Central memory CD4-positive, alpha-beta T cell (primary cell): ENCODE measurements at regions not wholly inside any gene's neighbourhood (a gene's known extent, or its start where the extent isn't known, plus 50 kb on each side); places are given as distances from the start of the nearest gene placed in this dataset.

Source experiments
- DNase-seq: peaks from one replicate; pipeline ENCODE4 v3.0.0; 2022

DNA sequence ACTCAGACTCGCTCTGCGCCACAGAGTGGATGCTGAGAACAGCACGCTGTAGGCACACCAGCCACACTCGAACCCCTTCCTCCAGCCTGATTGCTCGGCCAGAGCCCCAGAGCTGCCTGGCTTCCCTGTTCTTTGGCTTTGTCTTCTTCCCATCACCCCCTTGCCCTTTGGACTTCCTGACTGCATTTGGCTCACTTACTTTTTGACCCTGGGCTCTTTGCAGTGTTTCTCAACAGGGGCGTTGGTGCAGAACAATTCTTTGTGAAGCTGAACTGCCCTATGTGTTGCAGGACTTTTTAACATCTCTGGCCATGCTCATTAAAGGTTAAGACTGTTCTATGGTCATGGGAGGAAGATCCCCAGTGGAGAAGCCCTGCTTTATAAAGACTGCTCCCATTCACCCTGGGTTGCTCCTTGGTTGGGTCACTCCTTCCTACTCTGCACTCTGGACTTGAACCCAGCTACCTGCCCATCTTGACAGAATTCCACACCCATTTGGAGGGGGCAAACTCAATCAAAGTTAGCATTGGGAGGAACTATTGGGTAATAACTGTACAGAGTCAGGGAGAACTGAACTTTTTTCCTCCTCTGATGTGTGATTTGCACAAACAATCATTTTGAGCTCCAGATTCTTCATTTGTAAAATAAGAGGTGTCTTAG lies 127.7 kb upstream of the PLEKHG7 start:
- DNase-seq, result no peak

DNA sequence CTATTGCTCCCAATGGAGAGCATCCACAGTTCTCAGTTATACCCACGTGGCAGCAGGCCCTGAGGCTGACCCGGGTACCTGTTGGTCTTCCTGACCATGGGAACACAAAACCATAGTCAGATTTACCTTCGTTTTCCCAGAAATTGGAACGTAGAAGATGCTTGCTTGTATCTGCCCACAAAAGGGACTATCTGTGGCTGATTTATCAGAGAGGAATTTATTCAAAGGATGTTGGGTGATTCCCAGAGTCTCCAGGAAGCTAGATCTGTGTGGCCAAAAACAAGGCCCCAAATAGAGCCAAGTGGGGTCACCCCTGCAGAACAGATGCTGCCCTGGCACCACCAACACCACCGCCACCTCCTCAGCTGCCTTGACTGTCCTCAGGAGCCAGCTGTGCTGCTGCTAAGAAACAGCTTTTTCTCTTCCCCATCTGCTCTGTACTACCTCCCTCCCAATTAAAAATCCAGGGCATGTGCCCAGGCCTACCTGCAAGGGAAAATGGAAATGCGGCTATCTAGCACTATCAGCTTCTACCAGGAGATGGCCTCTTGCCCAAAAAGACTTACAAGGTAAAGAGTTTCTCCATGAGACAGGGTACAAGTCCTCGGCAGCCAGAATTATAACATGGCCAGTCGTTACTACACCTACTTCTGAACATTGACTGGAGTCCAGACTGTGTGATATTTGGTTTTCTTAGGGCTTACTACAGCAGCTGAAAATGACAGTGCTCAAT lies 128.6 kb upstream of the PLEKHG7 start:
- DNase-seq, result no peak

DNA sequence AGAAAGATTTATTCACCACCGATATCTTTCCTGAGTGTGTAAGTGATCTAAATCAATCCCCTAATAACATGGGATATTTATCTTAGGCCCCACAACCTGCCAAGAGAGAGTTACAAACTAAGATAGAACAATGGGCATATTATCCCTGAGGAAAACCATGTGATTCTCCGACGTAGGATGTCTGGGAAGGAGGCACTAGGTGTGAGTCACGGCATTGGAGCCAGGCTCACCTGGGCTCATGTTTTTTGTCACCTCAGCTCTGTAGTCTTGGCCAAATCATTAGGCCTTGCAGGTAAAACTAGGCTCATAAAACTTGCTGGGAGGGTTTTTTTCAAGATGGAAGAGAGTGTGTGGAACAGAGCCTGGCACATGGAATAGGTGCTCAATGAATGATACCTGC lies 129.7 kb upstream of the PLEKHG7 start:
- DNase-seq, result no peak

DNA sequence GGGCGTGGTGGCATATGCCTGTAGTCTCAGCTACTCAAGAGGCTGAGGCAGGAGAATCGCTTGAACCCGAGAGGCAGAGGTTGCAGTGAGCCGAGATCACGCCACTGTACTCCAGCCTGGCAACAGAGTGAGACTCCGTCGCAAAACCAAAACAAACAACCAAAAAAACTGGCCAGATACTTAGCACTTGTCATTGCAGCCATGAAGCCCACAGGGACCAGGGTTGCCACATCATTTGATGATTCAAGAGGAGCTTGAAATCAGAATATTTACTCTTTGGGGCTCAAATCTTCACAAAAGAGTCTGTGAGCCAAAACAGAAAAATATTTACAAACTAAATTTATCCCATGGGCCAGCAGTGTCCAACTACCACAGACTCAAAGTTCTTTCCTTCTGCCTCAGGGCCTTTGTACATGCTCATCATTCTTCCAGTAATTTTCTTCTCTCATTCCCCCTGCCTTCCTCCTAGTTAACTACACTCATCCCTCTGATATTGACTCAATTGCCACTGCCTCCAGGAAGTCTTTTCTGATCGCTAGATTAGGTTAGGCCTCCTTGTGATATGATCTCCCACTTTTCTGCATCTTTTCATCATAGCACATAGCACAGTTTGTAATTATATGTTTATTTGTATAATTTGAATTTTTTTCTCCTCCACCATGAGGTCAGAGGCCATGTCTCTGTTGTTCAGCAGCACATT lies 130.8 kb upstream of the PLEKHG7 start:
- DNase-seq, result no peak

DNA sequence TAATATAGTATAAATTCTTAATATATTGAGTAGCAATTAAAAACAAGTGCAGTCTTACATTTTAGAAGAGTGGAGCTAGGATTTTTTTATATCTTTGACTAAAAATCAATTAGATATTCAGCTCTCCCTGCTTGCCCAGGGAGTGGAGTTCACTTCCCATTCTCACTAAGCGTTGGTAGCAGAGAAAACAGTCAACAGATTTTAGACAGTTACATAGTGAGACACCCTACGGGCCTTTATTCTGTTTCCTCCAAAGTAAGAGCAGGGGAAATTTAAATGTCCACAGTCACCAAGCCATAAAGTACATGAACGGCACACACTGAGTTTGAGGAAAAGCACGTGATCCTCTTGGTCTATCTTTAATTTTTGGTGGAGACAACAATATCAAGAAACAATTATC lies 131.6 kb upstream of the PLEKHG7 start:
- no peak for DNase-seq

DNA sequence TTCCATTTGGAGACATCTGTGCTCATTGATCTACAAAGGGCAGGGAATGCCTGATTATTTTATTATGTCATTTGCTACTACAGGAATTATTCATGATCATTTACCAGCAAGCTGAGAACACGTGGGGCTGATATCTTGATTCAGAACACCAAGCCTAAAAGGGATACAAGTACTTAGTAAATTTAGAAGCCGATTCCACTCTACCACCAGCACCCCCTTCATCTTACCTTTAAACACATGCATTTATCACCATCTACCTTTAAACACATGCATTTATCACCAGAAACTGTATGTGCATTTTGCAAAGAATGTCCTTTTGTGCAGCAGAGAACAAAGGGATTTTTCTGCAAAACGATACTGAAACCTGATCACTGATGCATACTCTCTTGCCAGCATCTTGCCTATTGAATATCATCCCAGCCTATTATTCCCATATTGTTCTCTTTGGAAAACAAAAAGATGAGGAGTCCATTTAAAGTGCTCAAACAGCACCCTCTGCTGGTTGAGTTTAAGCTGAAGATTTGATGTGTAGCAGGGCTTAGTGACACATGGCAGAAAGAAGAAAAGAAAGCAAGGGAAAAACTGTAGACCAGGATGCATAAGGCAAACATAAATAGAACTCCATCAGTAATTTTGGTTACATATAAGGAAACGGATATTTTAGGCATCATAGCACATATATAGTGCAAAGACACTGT lies 132.6 kb upstream of the PLEKHG7 start:
- peak; percentile 62 for DNase-seq

DNA sequence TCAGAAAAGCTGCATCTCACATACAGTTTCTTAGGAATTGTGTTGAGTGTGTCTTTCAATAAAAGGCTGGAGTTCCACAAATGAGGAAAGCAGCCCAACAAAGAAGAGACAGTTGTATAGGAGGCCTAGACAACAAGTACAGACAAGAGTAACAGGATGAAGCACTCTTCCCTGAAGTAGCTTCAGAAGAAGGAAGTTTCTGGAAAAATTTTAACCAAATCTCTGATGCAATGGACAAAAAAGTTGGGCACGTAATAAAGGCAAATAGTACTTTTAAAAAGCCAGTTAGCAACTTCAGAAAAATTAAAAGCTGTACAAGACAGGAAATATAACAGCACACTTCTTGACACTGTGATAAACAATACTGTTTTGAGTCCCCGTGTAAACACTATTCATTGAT lies 134.1 kb upstream of the PLEKHG7 start:
- DNase-seq, result no peak

DNA sequence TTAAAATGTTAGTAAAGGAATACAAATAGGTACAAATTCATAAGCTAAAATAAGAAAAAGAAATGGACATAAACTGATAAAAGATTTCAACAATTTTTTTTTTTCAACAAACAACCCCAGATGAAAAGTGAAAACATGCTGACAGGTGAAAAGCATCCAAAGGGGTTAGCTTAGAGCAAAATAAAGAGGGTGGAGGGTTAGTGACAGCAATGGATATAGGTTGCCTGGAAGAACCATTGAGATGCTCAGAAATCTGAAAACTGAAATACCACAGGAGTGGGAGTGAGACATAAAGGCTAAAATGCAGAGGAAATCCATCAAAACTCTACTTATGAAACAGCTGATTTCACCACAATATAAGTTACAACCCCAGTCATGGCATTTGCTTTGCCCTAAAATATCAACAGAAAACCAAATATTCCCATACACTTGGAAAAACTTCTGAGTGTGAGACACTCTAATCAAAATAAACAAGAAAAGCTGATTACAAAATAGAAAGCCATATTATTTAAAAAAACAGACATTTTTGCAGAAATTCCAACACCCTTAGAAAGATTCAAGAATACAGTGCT lies 136.3 kb upstream of the PLEKHG7 start:
- DNase-seq, result no peak

DNA sequence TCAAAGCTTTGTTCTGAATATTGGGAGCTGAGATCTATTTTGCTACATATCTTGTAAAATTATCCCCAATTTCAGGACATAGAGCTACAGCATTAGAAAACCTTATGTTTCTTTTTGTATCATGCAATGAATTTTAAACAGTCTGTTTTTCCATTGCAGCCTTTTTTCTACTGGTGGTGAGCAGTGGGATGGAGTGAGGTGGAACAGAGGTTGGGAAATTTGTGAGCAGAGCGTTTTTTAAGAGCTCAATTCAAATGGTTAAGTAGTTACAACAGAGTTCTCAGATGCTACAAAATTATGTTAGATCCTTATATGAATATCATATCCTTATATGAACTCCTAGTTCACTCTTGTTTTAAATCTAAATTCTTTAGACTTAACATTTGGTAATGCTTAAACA lies 139.0 kb upstream of the PLEKHG7 start:
- DNase-seq, result no peak

DNA sequence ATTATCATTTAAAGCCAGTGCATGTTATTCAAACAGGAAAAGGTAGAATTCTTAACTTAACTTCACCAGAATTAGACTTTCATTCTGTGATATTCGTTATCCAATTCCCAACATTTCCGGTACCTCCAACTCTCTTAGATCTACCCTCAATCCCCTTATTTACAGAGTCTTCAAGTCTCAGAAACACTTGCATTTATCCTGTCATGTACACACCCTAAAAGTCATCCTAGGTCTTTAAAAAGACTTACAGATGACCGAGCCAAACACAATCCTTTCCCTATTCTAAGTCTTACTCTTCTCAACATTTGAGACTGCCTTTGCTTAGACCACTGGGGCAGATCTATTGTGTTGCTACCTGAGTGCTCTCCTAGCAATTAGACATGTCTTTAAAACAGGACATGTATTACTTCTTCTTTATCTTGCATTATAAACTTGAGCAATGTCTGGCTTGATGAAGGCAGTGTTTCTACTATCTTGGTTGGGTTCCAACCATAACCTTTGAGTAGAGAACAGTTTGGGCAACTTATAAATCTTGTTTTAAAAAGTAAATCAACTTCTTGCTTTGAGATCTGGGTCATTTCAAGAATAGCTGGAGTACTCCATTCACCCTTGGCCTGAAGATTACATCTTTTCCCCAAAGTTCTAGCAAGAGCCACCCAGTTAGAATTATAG lies 140.6 kb upstream of the PLEKHG7 start:
- DNase-seq, result no peak

DNA sequence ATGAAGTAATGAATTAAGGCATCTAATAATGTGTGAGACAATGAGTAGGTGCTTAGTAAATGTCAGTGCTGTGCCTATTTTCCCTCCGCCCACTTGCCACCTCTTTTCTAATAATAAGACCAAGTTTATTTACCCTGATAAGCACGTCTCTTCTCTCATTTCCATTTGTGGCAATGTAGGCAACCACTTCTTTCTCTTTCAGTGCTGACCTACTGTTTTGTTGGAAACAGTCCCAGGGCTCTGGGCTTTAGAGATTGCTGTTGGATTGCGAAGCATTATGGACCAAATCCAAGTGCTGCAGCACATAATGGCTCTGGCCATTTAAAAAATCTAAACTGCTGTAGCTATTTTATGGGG lies 141.3 kb upstream of the PLEKHG7 start:
- no peak for DNase-seq

DNA sequence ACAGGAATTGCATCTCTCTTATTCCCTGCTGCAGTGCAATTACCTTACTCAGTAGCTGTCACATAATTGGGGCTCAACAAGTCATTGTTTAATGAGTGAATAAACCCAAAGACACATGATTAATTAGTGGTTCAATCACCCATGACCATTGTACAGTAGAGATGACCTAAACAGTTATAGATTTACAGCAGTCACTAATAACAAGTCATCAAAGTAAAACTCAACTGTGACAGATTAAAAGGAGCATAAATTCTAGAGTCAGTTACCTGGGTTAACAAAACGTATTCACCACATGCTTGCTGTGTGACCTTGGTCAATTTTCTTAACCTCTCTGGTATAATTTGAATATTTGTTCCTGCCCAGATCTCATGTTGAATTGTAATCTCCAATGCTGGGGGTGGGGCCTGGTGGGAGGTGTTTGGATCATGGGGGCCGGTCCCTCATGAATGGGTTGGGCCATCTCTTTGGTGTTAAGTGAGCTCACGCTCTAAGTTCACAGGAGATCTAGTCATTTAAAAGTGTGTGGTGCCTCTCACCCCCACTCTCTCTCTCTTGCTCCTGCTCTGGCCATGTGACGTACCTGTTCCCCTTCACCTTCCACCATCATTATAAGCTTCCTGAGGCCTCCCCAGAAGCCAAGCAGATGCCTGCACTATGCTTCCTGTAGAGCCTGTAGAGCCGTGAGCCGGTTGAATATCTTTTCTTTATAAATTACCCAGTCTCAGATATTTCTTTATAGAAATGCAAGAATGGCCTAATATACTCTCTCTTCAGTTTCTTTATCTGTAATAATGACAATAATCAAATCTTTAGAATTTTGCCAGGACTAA lies 141.9 kb upstream of the PLEKHG7 start:
- no peak for DNase-seq

DNA sequence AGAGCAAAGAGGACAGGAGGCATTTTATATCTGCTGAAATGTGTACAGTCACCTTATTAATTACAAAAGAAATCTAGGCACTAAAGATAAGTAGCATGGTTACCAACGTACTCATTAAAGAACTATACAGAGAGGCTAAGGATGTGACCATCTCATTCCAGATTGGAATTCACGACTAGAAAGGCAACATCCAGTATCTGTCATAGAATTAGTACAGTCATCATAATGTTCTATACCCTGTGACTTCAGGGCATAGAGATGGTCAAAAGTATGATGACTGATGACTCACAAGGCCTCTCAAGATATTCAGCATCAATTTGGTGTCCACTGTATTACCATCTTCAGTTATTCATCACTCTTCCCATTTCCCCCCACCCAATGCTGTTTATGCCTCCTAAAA lies 144.0 kb upstream of the PLEKHG7 start:
- DNase-seq, result no peak

DNA sequence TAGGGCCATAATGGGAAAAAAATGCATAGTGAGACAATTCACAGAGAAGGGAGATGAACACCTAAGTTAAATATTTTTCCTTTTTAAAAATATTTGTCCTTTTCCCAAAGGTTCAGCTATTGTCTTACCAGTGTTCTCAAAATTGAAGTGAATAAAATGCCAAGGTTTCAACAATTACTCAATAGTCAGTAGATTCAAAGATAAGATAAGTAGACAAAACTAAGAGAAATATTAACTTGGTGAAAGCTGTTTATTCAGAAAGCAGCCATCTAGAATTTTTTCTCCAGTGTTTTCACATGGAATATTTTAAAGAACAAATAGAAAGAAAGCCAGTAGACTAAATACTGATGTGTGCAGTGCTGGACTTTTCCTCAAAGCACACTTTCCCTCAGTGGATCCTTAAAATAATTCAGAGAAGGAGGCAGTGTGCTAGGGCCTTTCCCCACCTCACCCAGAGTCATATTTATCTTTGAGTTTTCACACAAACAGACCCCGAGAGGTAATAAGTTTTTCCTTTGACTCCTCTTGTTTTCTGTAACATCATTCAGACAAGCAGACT lies 144.5 kb upstream of the PLEKHG7 start:
- DNase-seq, result no peak

DNA sequence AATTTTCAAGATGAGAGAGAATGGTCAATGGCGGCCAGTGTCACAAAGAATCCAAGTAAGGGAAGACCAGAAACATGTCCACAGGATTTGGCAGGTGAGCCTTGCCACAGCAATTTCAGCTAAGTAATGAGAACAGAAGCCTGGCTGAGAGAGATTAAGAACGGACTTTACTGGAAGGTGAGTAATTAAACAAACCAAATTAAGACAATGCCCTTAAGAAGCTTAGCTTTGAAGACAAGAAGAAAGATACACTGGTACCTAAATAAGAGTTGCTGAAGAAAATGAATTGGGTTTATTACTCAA lies 145.4 kb upstream of the PLEKHG7 start:
- no peak for DNase-seq

DNA sequence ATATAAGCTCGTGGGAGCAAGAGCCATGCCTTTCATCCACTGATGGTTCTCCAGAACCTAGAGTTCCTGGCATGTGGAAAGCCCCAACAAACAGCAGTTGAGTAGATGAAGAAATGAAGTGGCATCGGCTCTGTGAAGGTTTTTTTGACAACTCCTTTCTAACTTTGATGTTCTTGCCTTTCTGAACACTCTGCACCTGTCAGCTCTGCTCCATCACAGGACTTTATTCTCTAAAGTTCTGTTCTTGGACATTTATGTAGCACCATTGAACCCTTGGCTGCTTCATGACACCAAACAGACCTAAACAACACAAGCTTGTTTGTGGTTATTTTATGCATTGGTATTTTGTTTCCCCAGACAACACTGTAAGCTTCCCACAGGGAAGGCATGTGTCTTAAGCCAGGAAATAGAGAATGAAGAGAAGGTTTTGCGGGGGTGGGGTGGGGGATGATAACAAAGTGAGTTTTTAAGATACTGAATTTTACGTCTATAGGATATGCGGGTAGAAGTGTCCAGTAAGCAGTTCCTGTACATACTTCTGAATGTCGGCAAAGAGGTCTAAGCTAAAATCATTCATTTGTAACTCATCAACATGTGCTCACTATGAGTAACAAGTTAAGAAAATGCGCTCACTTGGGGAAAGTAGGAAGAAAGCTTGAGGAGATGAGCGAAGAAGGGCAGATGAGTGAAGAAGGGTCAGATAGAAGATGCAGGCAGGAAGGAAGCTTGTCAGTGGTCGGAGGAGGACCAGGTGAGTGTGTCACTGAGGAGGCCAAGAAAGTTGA lies 146.0 kb upstream of the PLEKHG7 start:
- DNase-seq, result no peak

DNA sequence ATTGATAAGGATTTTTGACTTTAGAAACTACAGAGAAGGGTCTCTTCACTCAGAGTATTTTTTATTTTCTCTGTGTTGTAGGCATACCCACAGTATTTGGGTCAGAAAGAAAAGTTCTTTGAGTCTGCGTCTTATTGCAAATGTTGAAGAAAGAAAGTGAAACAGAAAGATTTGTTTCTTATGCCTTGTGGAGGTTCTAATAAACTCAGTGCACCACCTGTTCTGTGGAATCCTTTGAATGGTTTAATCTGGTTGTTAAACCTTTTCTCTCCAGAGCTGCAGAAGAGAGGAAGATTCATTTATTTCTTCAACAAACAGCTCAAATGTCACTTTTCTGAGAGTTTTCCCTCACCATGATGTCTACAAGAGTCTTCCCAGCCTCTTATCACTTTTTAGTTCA lies 146.6 kb upstream of the PLEKHG7 start:
- DNase-seq, result no peak

DNA sequence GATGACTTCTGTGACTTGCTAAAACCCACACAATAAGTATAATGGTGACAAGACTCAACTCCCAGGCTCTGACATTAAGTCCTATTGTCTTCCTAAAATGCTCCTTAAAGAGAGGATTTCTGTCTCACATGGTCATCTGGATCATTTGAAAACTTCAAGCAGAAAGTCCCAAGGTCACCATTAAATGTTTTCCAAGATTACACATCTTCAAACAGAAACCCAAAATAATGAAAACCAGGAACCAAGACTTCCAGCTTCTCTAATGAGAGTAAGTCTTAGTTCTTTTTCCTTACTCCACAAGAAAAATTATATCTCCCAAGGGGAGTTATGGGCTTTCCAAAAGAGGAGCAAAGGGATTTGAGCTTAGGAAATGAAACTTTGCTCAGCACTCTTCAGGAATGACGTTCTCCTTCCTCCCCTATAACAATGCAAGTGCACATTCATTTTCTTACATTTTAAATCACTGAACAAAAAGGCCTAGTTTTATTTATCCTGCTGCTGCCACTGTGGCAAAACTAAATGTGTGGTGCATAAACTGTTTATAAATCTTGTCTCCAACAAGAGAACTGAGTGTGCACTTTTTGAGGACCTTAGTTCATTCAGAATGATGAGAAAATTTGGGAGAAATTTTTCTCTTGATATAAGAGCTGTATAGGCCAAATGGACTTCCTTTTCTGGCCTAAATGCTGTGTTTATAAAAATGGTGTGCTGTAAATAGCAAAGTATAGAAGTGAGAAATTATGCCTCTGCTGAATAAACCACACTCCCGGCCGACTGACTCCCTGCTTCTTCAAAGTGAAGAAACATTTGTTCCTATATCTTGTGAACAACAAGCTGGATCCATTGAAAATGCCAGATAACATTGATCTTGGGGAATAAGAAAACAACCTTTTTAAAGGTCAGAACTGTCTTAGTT lies 148.4 kb upstream of the PLEKHG7 start:
- DNase-seq, result no peak

DNA sequence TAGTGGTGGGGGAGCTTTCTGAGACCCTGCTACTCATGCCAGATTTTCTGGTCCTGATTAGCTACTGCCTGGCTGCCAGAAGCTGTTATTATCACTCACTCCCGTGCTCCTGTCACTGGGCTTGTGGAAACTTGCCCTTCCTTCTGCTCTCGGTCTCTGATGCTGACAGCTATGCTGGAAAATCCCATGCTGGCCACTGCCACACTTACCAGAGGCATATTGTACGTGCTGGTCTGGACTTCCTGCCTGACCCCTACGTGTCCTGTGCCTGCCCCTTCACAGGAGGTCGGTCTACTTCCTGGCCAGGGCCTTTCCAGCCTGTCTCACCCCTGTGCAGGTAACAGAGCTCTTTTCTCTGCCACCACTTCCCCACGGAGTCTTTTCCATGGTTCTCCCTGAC lies 149.4 kb upstream of the PLEKHG7 start:
- DNase-seq, result no peak
